ENCODE measurements at regions not wholly inside any gene's neighbourhood (a gene's known extent, or its start where the extent isn't known, plus 50 kb on each side); places are given as distances from the start of the nearest gene placed in this dataset.

- no peak for DNase-seq
Observed at GRCh38 chr2:239865059-239865639, 160.0 kb downstream of the NDUFA10 start.

DNA sequence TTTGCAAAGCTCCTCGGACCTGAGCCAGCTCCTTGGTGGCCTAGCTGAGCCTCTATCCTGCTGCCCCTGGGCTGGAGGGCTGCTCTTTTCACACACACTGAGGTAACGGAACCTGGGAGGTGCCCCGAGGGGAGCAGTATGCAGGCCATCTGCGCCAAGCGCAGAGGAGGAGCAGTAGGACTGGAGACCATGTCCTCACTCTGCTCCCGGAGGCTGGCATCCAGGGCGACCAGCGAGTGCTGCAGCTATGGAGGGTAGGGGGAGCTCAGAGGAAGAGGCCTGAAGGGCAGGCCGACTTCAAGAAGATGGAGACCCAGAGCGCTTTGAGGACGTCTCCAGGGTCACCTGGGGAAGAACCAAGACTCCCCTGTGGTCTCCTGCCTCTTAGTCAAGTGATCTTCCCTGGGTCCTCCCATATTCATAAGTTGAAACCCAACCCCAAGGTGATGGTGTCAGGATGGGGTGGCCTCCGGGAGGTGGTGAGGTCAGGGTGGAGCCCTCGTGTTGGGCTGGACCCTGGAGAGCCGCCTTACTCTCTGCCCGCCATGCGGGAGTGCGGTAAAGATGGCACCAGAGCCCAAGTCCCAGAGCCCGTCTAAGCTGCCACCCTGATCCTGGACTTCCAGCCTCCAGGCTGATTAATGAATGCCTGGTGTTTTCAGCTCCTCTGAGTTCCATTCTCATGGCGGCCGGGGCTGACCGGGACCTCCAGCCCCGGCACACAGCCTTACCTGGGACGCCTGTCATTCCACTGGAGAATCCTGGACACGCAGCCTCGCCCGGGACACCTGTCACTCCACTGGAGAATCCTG is 160.7 kb downstream of the NDUFA10 start:
- no peak for DNase-seq

- DNase-seq, result no peak
Observed at GRCh38 chr2:239862613-239863012, 162.5 kb downstream of the NDUFA10 start.

GRCh38 chr2:239858179-239858578 is 167.0 kb downstream of the NDUFA10 start:
- no peak for DNase-seq

DNA sequence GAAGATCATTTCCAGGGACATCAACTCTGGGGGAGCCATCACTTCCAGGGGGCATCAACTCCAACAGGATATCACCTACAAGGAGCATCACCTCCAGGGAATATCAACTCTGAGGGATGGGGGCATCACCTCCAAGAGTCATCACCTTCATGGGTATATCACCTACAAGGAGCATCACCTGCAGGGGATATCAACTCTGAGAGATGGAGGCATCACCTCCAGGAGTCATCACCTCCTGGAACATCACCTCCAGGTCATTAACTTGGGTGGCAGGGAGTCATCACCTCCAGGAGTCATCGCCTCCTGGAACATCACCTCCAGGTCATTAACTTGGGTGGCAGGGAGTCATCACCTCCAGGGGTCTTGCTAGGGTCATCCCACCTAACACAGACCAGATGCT is 167.6 kb downstream of the NDUFA10 start:
- no peak for DNase-seq

DNA sequence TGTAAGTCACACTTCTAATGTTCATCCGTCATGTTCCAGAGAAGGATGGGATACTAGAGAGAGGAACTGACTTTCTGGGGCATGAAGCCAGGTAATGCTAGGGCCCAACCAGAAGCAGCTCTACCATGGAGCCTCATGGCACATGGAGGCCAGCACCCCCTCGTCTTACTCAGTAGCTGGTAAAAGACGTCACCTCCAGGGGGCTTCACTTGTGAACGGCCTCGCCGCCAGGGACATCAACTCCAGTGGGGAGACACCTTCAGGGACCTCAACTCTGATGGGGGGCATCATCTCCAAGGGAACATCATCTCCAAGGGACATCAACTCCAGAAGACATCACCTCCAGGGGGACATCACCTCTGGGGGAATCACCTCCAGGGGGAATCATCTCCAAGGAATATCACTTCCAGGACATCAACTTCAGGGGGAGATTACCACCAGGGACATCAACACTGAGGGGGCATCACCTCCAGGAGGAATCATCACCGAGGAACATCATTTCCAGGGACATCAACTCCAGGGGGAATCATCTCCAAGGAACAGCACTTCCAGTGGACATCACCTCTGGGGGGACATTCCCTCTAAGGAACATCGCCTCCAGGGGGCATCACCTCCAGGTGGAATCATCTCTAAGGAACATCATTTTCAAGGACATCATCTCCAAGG is 168.4 kb downstream of the NDUFA10 start:
- no peak for DNase-seq

GRCh38 chr2:239855863-239856587 is 169.1 kb downstream of the NDUFA10 start:
- DNase-seq, result no peak

DNA sequence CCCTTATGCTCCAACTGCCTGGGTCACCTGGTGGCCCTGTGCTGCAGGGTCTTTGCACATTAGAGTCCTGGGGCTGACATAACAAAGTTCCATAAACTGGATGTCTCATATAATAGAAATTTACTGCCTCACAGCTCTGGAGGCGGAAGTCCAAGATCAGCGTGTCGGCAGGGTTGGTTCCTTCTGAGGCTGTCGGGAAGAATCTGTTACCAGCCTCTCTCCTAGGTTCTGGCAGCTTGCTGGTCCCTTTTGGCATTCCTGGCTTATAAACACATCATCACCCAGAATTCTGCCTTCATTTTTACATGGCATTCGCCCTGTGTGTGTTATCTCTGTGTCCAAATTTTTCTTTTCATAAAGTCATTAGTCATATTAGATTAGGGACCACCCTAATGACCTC is 170.5 kb downstream of the NDUFA10 start:
- no peak for DNase-seq

- no peak for DNase-seq
Observed at GRCh38 chr2:239853706-239854327, 171.3 kb downstream of the NDUFA10 start.

DNA sequence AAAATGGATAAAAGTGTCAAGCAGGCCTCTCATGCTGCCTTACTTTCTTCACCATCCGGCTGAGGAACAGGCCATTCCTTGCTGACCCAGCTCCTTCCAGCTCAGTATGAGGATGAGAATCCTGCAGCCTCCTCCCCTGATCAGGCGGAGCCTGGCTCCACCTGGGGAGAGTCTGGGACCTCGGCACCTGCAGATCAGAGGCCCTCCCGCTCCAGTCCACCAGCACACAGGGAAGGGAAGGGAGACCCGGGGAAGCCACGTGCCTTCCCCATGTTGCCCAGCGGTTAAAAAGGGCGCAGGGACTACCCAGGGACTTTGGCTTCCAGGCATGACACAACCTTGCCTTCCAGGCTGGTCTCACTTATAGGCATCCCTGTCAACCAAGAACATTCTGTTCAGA is 172.0 kb downstream of the NDUFA10 start:
- no peak for DNase-seq

- no peak for DNase-seq
Observed at GRCh38 chr2:239852272-239852671, 172.9 kb downstream of the NDUFA10 start.

DNA sequence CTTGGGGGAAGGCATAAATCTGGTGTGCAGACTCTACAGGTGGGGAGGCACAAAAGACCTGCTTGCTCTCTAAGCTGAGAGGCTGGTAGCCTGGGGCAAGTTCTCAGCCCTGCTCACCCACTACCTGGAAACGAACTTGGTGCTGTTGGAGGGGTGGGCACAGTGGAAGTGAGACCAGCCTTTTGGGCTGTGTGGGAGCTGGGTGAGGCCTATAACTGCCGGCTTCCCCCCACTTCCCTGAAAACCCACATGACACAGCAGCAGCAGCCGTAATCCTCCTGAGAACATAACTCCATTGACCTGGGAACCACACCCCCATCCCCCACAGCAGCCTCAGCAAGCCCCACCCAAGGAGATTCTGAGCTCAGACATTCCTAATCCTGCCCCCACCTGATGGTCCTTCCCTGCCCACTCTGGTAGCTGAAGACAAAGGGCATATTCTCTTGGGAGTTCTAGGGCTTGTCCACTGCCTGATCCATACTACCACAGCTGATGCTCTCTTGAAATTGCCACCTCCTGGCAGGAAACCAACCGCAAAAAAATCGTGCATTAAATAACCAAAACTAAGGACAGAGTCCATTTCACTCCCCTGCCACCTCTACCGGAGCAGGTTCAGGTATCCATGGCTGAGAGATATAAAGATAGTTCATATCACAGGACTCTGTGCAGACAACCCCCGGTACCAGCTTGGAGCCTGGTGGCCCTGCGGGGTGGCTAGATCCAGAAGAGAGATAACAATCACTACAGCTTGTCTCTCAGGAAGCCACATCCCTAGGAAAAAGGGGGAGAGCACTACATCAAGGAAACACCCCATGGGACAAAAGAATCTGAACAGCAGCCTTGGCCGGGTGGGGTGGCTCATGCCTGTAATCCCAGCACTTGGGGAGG is 178.1 kb downstream of the NDUFA10 start:
- no peak for DNase-seq

GRCh38 chr2:239845968-239846367 is 179.2 kb downstream of the NDUFA10 start:
- no peak for DNase-seq

GRCh38 chr2:239839306-239839705 is 185.8 kb downstream of the NDUFA10 start:
- DNase-seq, result no peak

DNA sequence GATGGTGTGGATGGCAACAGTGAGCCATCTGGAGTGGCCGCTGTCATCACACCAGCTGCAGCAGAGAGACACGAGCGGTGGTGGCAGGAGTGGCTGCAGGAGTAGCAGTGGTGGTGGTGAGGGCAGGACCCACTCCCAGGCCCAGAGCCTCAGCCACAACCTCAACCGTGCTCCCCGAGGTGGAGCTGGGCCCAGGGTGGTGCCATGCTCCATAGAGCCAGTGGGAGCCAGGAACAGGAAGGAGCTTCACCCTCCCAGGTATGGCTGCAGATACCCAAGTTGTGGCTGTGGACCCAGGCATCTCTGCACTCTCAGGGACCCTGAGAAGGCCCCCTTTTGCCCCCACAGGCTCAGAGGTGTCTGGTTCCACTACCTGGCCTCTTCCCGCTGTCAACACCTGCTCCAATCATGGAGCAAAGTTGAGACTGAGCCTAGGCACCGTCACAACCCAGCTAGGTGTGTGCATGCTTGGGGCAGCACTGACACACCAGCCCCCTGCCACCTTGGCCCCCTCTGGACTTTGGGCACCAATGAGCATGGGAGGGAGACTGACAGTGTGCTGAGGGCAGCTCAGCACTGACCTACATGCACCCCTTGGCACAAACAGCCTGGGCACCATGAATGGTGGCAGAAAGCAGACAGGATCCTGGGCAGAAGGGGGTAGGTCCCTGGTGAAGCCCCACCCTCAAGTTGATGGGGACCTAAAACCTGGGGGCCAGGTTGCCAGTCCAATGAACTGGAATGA is 188.9 kb downstream of the NDUFA10 start:
- DNase-seq, result no peak

DNA sequence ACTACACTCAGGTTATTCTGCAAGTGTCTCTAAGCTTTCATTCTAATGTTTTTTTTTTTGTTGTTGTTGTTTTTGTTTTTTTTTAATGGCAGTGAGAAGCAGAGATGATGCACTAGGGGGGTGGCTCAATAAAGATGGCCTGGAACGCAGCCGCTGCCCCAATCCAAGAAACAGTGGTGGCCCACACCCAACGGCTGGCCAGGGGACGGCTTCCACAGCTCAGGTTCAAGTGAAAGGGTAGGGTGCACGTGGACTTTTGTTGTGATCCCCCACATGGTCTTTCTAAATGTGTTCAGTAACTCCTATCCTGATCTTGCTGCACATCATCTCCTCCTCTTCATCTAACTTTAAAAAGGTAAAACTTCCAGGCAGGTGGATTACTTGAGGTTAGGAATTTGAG is 190.1 kb downstream of the NDUFA10 start:
- DNase-seq, result no peak

DNA sequence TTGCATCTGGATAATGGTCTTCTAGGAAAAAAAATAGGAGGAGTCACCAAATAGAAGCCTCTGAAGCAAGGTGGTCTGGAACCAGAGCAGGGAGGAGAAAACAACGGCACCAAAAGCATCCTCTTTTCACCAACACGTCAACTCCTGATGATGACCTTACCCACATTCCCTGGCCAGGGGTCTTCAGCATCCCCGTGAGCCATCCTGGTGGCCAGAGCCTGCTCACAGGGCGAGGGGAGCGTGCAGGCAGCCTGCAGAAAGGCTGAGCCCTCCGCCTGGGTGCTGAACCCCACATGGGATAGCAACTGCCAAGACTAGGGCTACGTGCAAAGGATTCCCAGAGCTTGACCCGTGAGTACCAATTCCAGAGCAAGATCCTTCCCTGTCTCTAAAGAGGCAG is 191.0 kb downstream of the NDUFA10 start:
- DNase-seq, result no peak

DNA sequence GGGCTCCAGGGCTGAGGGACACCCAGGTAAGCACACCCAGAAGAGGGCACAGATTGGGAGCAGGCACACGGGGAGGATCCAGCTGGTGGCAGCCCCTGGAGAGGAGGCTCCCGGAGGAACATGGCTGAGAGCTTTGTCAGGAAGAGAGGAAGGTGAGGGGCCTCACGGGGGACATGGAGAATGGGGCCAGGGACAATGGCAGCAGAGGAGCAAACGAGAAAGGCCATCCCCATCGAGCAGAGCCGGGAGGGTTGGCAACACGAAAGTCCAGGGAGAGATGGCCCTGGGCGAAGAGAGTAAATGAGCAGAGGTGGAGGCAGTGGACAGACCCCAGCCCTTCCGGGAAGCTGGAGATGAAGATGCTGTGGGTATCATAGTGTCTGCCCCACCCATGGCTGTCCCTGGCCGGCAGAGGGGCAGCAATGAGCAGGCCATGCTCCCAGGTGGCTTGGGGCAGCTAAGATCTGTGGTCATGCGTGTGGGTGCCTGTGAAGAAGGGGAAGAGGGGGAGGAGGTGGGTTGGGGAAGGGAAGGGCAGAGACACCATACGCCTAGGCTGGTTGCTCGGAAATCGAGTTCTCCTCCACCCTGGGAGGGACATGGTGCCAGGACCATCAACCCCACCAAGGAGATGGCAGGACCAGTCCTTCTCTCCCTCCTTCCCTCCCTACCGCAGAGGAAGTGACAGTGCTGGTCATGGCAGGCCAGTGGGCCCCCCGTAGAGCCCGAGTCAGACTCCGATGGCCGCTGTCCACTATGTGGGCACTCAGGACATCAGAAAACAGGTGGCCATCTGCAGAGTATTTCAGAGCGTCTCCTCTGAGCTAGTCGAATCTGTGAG is 191.7 kb downstream of the NDUFA10 start:
- no peak for DNase-seq

- no peak for DNase-seq
Observed at GRCh38 chr2:239832490-239833268, 192.5 kb downstream of the NDUFA10 start.
